NAMALWA (cell line): ENCODE measurements at regions not wholly inside any gene's neighbourhood (a gene's known extent, or its start where the extent isn't known, plus 50 kb on each side); places are given as distances from the start of the nearest gene placed in this dataset.

Experiments used
- DNase-seq: peaks from one replicate; pipeline ENCODE4 v3.0.0-alpha.2; 2015; ENCODE audit warnings: low spot score

DNA sequence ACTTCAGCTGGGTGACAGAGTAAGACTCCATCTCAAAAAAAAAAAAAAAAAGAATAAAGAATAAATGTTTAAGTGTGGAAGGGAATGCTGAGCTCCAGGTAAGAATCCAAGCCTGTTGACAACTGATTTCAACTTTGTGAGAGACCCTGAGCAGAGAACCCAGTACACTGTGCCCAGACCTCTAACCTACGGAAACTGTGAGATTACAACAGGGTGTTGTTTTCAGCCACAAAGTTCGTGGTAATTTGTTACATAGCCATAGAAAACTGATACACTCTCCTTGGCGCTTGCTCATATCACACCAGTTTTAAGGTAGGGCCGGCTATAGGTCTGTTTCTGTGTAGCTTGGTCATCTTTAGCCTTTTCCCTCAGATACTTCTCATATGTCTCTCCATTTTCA is 98.4 kb upstream of the PAPOLG start:
- no peak for DNase-seq

GRCh38 chr2:60659026-60659425 is 97.0 kb upstream of the PAPOLG start:
- no peak for DNase-seq

- DNase-seq = peak; percentile 36
These were observed 94.9 kb upstream of the PAPOLG start for GRCh38 chr2:60661073-60661738.

GRCh38 chr2:60662781-60663180 is 93.3 kb upstream of the PAPOLG start:
- DNase-seq = no peak

GRCh38 chr2:60671966-60672365 is 84.1 kb upstream of the PAPOLG start:
- DNase-seq = no peak

- peak; percentile 88 for DNase-seq
These were observed 81.4 kb upstream of the PAPOLG start for GRCh38 chr2:60674524-60675165.

DNA sequence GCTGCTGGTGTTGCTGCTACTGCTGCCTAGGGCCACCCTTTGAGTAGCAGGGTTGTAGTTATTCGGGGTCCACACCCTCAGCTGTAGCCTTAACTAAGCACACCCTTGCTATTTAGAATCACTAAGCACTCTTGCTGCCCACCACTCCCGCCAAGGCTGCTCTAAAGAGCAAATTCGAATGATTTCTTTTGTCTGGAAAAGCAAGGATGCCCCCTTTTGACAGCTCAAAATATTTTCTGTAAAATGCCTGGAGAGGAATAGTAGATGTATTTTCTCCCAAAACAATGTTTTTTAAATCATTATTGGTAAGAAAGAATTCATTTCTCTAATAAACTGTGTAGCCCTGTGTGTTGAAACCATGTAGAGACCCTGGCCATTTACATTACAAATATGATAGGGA is 80.8 kb upstream of the PAPOLG start:
- DNase-seq = no peak

- DNase-seq = no peak
These were observed 79.2 kb upstream of the PAPOLG start for GRCh38 chr2:60676706-60677330.

DNA sequence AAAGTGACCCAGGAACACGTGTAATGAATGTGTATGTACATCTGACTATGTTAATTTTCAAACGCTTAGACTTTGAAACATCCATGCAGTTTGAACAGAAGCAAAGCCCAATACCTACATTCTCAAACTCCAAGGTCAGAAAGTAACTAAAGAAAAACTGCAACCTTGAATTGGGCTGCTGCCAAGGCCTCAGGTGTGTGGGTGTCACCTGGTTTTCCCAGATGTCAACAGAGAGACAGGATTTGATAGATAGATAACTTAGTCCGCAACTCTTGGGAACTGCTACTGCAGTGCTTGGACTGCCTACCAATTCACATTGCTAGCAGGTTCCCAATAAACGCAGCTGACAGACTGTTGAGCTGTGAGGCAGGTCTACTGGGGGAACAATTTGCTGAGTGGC is 78.7 kb upstream of the PAPOLG start:
- no peak for DNase-seq

DNA sequence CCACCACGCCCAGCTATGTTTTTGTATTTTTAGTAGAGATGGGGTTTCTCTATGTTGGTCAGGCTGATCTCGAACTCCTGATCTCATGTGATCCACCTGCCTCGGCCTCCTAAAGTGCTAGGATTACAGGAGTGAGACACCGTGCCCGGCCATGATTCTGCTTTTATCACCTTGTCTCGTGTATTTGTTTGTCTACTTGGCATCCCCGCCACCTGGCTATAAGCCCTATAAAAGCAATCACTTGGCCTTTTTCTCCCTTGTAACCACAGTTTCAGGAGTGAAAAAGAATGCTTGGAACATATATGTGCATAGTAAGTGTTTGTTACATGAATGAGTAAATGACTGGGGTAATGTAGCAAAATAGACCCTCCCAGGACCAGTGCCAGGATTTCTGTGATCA is 77.5 kb upstream of the PAPOLG start:
- DNase-seq = no peak

DNA sequence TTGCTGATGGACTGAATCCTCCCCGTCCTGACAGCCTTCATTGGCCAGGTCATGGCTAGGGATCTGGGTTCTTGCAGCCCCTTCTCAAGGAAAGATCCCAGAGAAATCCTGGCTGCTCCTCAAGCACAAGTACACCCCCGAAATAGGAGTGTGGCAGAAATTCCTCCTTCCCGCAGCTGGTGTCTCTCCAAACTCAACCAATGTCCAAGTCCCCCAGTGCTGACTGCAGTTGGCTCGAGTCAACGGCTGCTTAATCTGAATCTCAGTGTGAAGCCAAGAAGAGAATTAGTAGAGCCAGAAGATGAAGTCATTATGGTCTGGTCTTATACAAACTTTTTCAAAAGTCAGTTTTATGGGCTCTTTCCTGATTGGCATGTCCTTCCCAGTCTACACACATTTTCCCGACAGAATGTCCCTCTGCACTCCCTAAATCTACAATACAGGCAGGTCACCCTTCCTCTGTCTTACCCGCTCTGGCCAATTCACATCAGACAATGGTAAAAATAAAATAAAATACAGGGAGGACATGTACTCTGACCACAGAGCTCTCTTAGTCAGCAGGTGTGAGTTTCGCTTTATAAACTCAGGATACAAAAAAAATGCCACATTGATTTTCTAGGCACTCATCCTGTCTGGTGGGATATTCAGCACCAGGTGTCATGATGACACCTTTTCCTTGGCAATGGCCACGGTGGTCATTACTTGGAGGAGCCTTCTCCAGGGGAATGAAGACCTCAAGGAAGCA is 76.9 kb upstream of the PAPOLG start:
- no peak for DNase-seq

DNA sequence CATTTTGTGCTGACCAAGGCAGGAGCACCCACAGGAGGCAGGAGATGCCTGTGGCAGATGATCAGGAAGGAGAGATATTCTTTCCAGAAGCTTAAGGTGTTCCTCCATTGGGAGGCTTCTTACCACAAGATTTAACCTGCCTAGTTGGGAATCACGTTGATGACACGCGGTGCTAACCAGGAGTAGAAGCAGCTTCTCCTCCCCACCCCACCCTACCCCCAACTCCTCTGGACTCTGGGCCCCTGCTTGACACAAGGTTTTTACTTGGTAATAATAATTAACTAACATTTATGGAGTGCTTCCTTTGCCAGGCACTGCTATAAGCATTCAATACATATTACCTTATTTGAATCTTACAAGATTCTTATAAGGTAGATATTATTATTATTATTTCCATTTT is 62.5 kb upstream of the PAPOLG start:
- DNase-seq = no peak

- DNase-seq = no peak
These were observed 60.3 kb upstream of the PAPOLG start for GRCh38 chr2:60695793-60696192.

DNA sequence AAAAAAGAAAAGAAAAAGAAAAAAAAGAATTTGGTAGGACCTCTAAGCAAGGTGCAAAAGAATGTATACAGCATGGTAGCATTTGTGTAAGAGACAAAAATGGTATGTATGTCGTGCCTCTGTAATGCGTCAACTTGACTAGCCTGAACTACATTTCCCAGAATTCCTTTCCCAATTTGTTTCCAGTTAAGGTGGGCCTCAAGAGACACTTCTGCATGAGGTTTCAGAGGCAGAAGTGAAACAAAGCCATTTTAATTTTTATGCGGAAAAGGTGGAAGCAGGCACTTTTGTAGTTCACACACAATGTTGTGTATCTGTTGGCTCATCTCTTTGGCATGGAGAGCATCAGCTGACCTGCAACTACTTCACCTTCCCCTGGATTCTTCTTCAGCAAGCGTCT is 56.5 kb upstream of the PAPOLG start:
- DNase-seq = peak; percentile 18

GRCh38 chr2:60706021-60706420 is 50.0 kb upstream of the PAPOLG start:
- no peak for DNase-seq
